Hepatocyte (in vitro differentiated cells): ENCODE measurements at regions not wholly inside any gene's neighbourhood (a gene's known extent, or its start where the extent isn't known, plus 50 kb on each side); places are given as distances from the start of the nearest gene placed in this dataset.

Experiments used
- EZH2 ChIP-seq: fragments of 200-600 bp; sonication (generic); IDR thresholded peaks from 2 replicates; pipeline ENCODE4 v1.6.1; 2016; ENCODE audit warnings: antibody characterized with exemption, mild to moderate bottlenecking, borderline replicate concordance
- TF ChIP-seq, protein P1 (sequence below): fragments of 200-600 bp; sonication (generic); IDR thresholded peaks from 2 replicates; pipeline ENCODE4 v1.5.1; 2016; ENCODE audit warnings: antibody characterized with exemption, mild to moderate bottlenecking; ENCODE audit not compliant: poor library complexity

DNA sequence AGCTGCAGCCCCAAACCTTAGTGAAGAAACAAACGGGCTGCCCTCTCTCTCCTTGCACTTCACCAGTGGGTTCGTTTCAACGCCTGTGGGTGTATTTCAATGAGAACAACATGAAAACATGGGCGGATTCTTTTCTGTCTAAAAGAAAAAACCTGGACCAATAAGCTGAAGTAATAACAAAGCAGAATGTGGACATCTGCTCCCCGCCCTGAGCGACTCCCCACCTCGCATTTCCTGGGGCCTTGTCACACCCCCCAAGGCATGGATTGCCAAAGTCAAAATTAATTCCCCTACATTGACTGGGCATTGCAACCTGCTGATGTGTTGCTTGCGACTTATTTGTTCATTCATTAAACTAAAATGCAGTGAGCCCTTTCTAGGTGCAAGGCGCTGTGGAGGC lies 142.9 kb downstream of the BCOR start:
- TF ChIP-seq, protein P1, sequence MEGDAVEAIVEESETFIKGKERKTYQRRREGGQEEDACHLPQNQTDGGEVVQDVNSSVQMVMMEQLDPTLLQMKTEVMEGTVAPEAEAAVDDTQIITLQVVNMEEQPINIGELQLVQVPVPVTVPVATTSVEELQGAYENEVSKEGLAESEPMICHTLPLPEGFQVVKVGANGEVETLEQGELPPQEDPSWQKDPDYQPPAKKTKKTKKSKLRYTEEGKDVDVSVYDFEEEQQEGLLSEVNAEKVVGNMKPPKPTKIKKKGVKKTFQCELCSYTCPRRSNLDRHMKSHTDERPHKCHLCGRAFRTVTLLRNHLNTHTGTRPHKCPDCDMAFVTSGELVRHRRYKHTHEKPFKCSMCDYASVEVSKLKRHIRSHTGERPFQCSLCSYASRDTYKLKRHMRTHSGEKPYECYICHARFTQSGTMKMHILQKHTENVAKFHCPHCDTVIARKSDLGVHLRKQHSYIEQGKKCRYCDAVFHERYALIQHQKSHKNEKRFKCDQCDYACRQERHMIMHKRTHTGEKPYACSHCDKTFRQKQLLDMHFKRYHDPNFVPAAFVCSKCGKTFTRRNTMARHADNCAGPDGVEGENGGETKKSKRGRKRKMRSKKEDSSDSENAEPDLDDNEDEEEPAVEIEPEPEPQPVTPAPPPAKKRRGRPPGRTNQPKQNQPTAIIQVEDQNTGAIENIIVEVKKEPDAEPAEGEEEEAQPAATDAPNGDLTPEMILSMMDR = no peak
- TF ChIP-seq EZH2 = no peak
